ENCODE measurements at regions not wholly inside any gene's neighbourhood (a gene's known extent, or its start where the extent isn't known, plus 50 kb on each side); places are given as distances from the start of the nearest gene placed in this dataset.

GRCh38 chr3:177318559-177318958 is 121.3 kb upstream of the TBL1XR1 start:
- intact Hi-C loops (cut with micrococcal nuclease; ENCODE audit: unreplicated experiment): no loop called here
- DNase-seq (ENCODE audit: low spot score): no peak
- H3K4me1 ChIP-seq (ENCODE audit: insufficient read depth, low read length, poor library complexity, severe bottlenecking): peaks cover 18% of the 10 kb centered on the region
- no peak overlapping the region for H3K27ac ChIP-seq (ENCODE audit: low read depth, low read length, poor library complexity, severe bottlenecking)
- H3K36me3 ChIP-seq (ENCODE audit: insufficient read depth, low read length, poor library complexity, severe bottlenecking): no peaks in the 10 kb centered on the region
- POLR2A ChIA-PET (ENCODE audit: low non-redundant PET): no interaction called here
- no peak overlapping the region for H3K4me3 ChIP-seq (ENCODE audit: low read depth, low read length, poor library complexity, severe bottlenecking)
- TF ChIP-seq CTCF (conservative IDR thresholded peaks at IDR 0.05; ENCODE audit: low read depth, low read length) (no peak), EZH2 (IDR thresholded peaks at IDR 0.05; ENCODE audit: borderline replicate concordance, low read depth, low read length, poor library complexity, severe bottlenecking) (no peak)
- CTCF ChIA-PET: no interaction called here
- no peaks in the 10 kb centered on the region for H3K27me3 ChIP-seq (replicated peaks; ENCODE audit: insufficient read depth, low read depth, low read length, poor library complexity)
- H3K9me3 ChIP-seq (ENCODE audit: low read depth, low read length, poor library complexity, severe bottlenecking): no peaks in the 10 kb centered on the region
- BruUV-seq (replicated peaks): no TSS peak

GRCh38 chr3:177320765-177321247 is 123.5 kb upstream of the TBL1XR1 start:
- H3K27me3 ChIP-seq (replicated peaks; ENCODE audit: insufficient read depth, low read depth, low read length, poor library complexity): no peaks in the 10 kb centered on the region
- no TSS peak for BruUV-seq (replicated peaks)
- intact Hi-C loops (cut with micrococcal nuclease; ENCODE audit: unreplicated experiment): no loop called here
- TF ChIP-seq EZH2 (IDR thresholded peaks at IDR 0.05; ENCODE audit: borderline replicate concordance, low read depth, low read length, poor library complexity, severe bottlenecking): no peak
- TF ChIP-seq CTCF (conservative IDR thresholded peaks at IDR 0.05; ENCODE audit: low read depth, low read length): no peak
- H3K4me3 ChIP-seq (ENCODE audit: low read depth, low read length, poor library complexity, severe bottlenecking): no peak overlapping the region
- no peaks in the 10 kb centered on the region for H3K36me3 ChIP-seq (ENCODE audit: insufficient read depth, low read length, poor library complexity, severe bottlenecking)
- H3K27ac ChIP-seq (ENCODE audit: low read depth, low read length, poor library complexity, severe bottlenecking): peak overlapping the region; percentile 62
- ChIA-PET POLR2A (ENCODE audit: low non-redundant PET) (no interaction called here), CTCF (no interaction called here)
- peaks cover 18% of the 10 kb centered on the region for H3K4me1 ChIP-seq (ENCODE audit: insufficient read depth, low read length, poor library complexity, severe bottlenecking)
- H3K9me3 ChIP-seq (ENCODE audit: low read depth, low read length, poor library complexity, severe bottlenecking): no peaks in the 10 kb centered on the region
- DNase-seq (ENCODE audit: low spot score): peak; percentile 64

GRCh38 chr3:177321819-177322218 is 124.5 kb upstream of the TBL1XR1 start:
- ChIA-PET POLR2A (ENCODE audit: low non-redundant PET) (no interaction called here), CTCF (no interaction called here)
- peaks cover 18% of the 10 kb centered on the region for H3K4me1 ChIP-seq (ENCODE audit: insufficient read depth, low read length, poor library complexity, severe bottlenecking)
- no peak overlapping the region for H3K4me3 ChIP-seq (ENCODE audit: low read depth, low read length, poor library complexity, severe bottlenecking)
- no peak for TF ChIP-seq EZH2 (IDR thresholded peaks at IDR 0.05; ENCODE audit: borderline replicate concordance, low read depth, low read length, poor library complexity, severe bottlenecking)
- no peak for TF ChIP-seq CTCF (conservative IDR thresholded peaks at IDR 0.05; ENCODE audit: low read depth, low read length)
- no peaks in the 10 kb centered on the region for H3K9me3 ChIP-seq (ENCODE audit: low read depth, low read length, poor library complexity, severe bottlenecking)
- BruUV-seq (replicated peaks): no TSS peak
- H3K27ac ChIP-seq (ENCODE audit: low read depth, low read length, poor library complexity, severe bottlenecking): peak overlapping the region; percentile 62
- no peaks in the 10 kb centered on the region for H3K36me3 ChIP-seq (ENCODE audit: insufficient read depth, low read length, poor library complexity, severe bottlenecking)
- no peaks in the 10 kb centered on the region for H3K27me3 ChIP-seq (replicated peaks; ENCODE audit: insufficient read depth, low read depth, low read length, poor library complexity)
- DNase-seq (ENCODE audit: low spot score): no peak
- intact Hi-C loops (cut with micrococcal nuclease; ENCODE audit: unreplicated experiment): no loop called here

Data from A673 (cell line).